Neural progenitor cell (in vitro differentiated cells): ENCODE measurements at regions not wholly inside any gene's neighbourhood (a gene's known extent, or its start where the extent isn't known, plus 50 kb on each side); places are given as distances from the start of the nearest gene placed in this dataset.
"Not testable (repeated sequence)": the region's sequence is repeated elsewhere in the genome, so short reads cannot be mapped to it uniquely, and the experiment has no call there.

Experiments
- DNase-seq: peaks from one replicate; pipeline ENCODE4 v3.0.0-alpha.2; 2016; ENCODE audit warnings: low spot score
- H2AFZ ChIP-seq: fragments of 200-600 bp; sonication (generic); replicated peaks from 2 replicates; pipeline ENCODE4 v1.6.1; 2016; ENCODE audit warnings: antibody characterized with exemption
- H3F3A ChIP-seq: fragments of 200-600 bp; sonication (generic); 2 replicates; pipeline ENCODE4 v1.6.1; 2016; ENCODE audit warnings: antibody characterized with exemption, low read depth
- H3K27ac ChIP-seq: fragments of 200-600 bp; sonication (generic); 2 replicates; pipeline ENCODE4 v1.5.1; 2016; ENCODE audit warnings: mild to moderate bottlenecking
- H3K27me3 ChIP-seq: fragments of 200-600 bp; sonication (generic); 2 replicates; pipeline ENCODE4 v1.6.1; 2016; ENCODE audit warnings: mild to moderate bottlenecking, moderate library complexity
- H3K36me3 ChIP-seq: fragments of 200-600 bp; sonication (generic); 2 replicates; pipeline ENCODE4 v1.5.1; 2016
- H3K4me1 ChIP-seq: fragments of 200-600 bp; sonication (generic); 2 replicates; pipeline ENCODE4 v1.6.1; 2016; ENCODE audit warnings: mixed run types
- H3K4me2 ChIP-seq: fragments of 200-600 bp; sonication (generic); 2 replicates; pipeline ENCODE4 v1.6.1; 2016
- H3K4me3 ChIP-seq: fragments of 200-600 bp; sonication (generic); 2 replicates; pipeline ENCODE4 v1.5.1; 2016
- H3K79me2 ChIP-seq: fragments of 200-600 bp; sonication (generic); 2 replicates; pipeline ENCODE4 v1.6.1; 2016; ENCODE audit warnings: low read depth
- H3K9ac ChIP-seq: fragments of 200-600 bp; sonication (generic); 2 replicates; pipeline ENCODE4 v1.6.1; 2016
- H3K9me3 ChIP-seq: fragments of 200-600 bp; sonication (generic); 2 replicates; pipeline ENCODE4 v1.5.1; 2016; ENCODE audit warnings: low read depth
- H4K20me1 ChIP-seq: fragments of 200-600 bp; sonication (generic); 2 replicates; pipeline ENCODE4 v1.6.1; 2016; ENCODE audit warnings: low read depth
- H3K27ac Mint-ChIP-seq: 3 replicates; pipeline ENCODE4 v1.8.0; 2021; ENCODE audit warnings: mixed read lengths
- H3K27me3 Mint-ChIP-seq: 2 replicates; pipeline ENCODE4 v1.8.0; 2022; ENCODE audit warnings: low read depth, mild to moderate bottlenecking, inconsistent platforms, moderate library complexity, mixed read lengths; ENCODE audit not compliant: insufficient read depth
- H3K36me3 Mint-ChIP-seq: 3 replicates; pipeline ENCODE4 v1.8.0; 2021; ENCODE audit warnings: mixed read lengths
- H3K4me1 Mint-ChIP-seq: 3 replicates; pipeline ENCODE4 v1.8.0; 2021; ENCODE audit warnings: mixed read lengths
- H3K4me3 Mint-ChIP-seq: 3 replicates; pipeline ENCODE4 v1.8.0; 2021; ENCODE audit warnings: mild to moderate bottlenecking, moderate library complexity, mixed read lengths
- H3K9me3 Mint-ChIP-seq: 3 replicates; pipeline ENCODE4 v1.8.0; 2020; ENCODE audit warnings: mixed read lengths
- CTCF ChIP-seq: fragments of 200-600 bp; sonication (generic); IDR thresholded peaks from 2 replicates; pipeline ENCODE4 v1.5.1; 2017; ENCODE audit warnings: antibody characterized with exemption, mild to moderate bottlenecking
- EZH2 ChIP-seq: fragments of 200-600 bp; sonication (generic); IDR thresholded peaks from 2 replicates; pipeline ENCODE4 v1.6.1; 2017; ENCODE audit warnings: antibody characterized with exemption, mild to moderate bottlenecking, moderate library complexity
- EZH2phosphoT487 ChIP-seq: fragments of 200-600 bp; sonication (generic); IDR thresholded peaks from 2 replicates; pipeline ENCODE4 v1.6.1; 2017; ENCODE audit warnings: antibody characterized with exemption

- H2AFZ ChIP-seq, result peak overlapping the region; percentile 55
- H3K4me2 ChIP-seq, result no peak overlapping the region
- no peak for DNase-seq
- H3K4me3 ChIP-seq, result no peak overlapping the region
- no peaks in the 10 kb centered on the region for H3K36me3 ChIP-seq
- no peaks in the 10 kb centered on the region for H3K27me3 ChIP-seq
- TF ChIP-seq EZH2phosphoT487 (no peak), EZH2 (no peak), CTCF (no peak)
- Mint-ChIP-seq H3K4me3 (peak overlapping the region; percentile 10), H3K36me3 (peaks cover 7% of the 10 kb centered on the region), H3K27ac (peak overlapping the region; percentile 98), H3K9me3 (peaks cover 39% of the 10 kb centered on the region), H3K4me1 (peaks cover 21% of the 10 kb centered on the region), H3K27me3 (no peaks in the 10 kb centered on the region)
- H3F3A ChIP-seq, result no peaks in the 10 kb centered on the region
- no peak overlapping the region for H3K9ac ChIP-seq
- no peaks in the 10 kb centered on the region for H4K20me1 ChIP-seq
- H3K4me1 ChIP-seq, result peaks cover 2% of the 10 kb centered on the region
- no peaks in the 10 kb centered on the region for H3K9me3 ChIP-seq
- no peak overlapping the region for H3K27ac ChIP-seq
- no peaks in the 10 kb centered on the region for H3K79me2 ChIP-seq
Observed at GRCh38 chr6:90885611-90886056, 298.8 kb upstream of the MAP3K7 start.

- not testable (repeated sequence) for H3K27ac ChIP-seq, H3K27me3 ChIP-seq, H3K4me2 ChIP-seq, H3K4me3 ChIP-seq, H3K9ac ChIP-seq, H2AFZ ChIP-seq, H3K4me1 ChIP-seq, H3K36me3 Mint-ChIP-seq, H3K9me3 ChIP-seq, H3K27ac Mint-ChIP-seq, H3K4me3 Mint-ChIP-seq, H4K20me1 ChIP-seq, H3K27me3 Mint-ChIP-seq, H3F3A ChIP-seq, H3K36me3 ChIP-seq, H3K79me2 ChIP-seq, DNase-seq
- H3K4me1 Mint-ChIP-seq, result peaks cover 17% of the 10 kb centered on the region
- H3K9me3 Mint-ChIP-seq, result peaks cover 42% of the 10 kb centered on the region
Observed at GRCh38 chr6:90885137-90885536, 298.3 kb upstream of the MAP3K7 start.

GRCh38 chr6:90877616-90878015, 290.7 kb upstream of the MAP3K7 start:
- Histone ChIP-seq H3K27me3 (no peaks in the 10 kb centered on the region), H4K20me1 (no peaks in the 10 kb centered on the region), H3F3A (no peaks in the 10 kb centered on the region), H3K4me1 (no peaks in the 10 kb centered on the region), H3K36me3 (no peaks in the 10 kb centered on the region), H3K79me2 (no peaks in the 10 kb centered on the region), H3K27ac (no peak overlapping the region), H3K9me3 (no peaks in the 10 kb centered on the region), H3K4me3 (no peak overlapping the region), H3K4me2 (no peak overlapping the region), H2AFZ (no peak overlapping the region), H3K9ac (no peak overlapping the region)
- Mint-ChIP-seq H3K27me3 (peaks cover 4% of the 10 kb centered on the region), H3K4me1 (no peaks in the 10 kb centered on the region), H3K4me3 (no peak overlapping the region), H3K27ac (no peak overlapping the region), H3K36me3 (no peaks in the 10 kb centered on the region), H3K9me3 (peaks cover 21% of the 10 kb centered on the region)
- TF ChIP-seq CTCF (no peak), EZH2 (no peak), EZH2phosphoT487 (no peak)
- no peak for DNase-seq

DNA sequence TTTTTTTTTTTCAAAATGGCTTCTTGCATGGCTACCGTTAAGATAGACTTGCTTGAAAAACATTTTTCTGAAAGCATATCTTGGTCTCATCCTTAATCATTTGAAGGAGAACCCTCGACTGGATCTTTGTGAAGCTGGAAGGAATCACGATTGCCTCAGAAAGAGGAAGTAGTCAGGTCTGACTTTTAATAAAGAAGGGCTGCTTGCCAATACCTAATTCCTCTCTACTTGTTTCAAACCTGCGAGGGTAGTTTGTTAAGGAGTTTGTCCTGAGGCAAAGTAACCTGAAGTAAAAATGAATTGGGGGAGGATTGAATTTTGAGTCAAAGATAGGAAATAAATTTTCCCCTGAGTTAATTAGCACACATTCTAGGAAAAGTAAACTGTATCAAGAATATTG, 288.1 kb upstream of the MAP3K7 start:
- Histone ChIP-seq H3K4me2 (no peak overlapping the region), H3K36me3 (no peaks in the 10 kb centered on the region), H3F3A (no peaks in the 10 kb centered on the region), H3K79me2 (no peaks in the 10 kb centered on the region), H2AFZ (no peak overlapping the region), H3K9ac (no peak overlapping the region), H4K20me1 (no peaks in the 10 kb centered on the region), H3K27me3 (no peaks in the 10 kb centered on the region), H3K4me1 (no peaks in the 10 kb centered on the region), H3K4me3 (no peak overlapping the region), H3K9me3 (no peaks in the 10 kb centered on the region), H3K27ac (no peak overlapping the region)
- no peaks in the 10 kb centered on the region for H3K36me3 Mint-ChIP-seq
- no peak overlapping the region for H3K4me3 Mint-ChIP-seq
- no peak overlapping the region for H3K27ac Mint-ChIP-seq
- TF ChIP-seq CTCF, result no peak
- TF ChIP-seq EZH2, result no peak
- no peak for TF ChIP-seq EZH2phosphoT487
- no peak for DNase-seq
- no peaks in the 10 kb centered on the region for H3K4me1 Mint-ChIP-seq
- peaks cover 5% of the 10 kb centered on the region for H3K9me3 Mint-ChIP-seq
- peaks cover 4% of the 10 kb centered on the region for H3K27me3 Mint-ChIP-seq
